ENCODE measurements at regions not wholly inside any gene's neighbourhood (a gene's known extent, or its start where the extent isn't known, plus 50 kb on each side); places are given as distances from the start of the nearest gene placed in this dataset.
A peak's percentile ranks its signal among the peaks of the same experiment; 100 is the strongest.

DNA sequence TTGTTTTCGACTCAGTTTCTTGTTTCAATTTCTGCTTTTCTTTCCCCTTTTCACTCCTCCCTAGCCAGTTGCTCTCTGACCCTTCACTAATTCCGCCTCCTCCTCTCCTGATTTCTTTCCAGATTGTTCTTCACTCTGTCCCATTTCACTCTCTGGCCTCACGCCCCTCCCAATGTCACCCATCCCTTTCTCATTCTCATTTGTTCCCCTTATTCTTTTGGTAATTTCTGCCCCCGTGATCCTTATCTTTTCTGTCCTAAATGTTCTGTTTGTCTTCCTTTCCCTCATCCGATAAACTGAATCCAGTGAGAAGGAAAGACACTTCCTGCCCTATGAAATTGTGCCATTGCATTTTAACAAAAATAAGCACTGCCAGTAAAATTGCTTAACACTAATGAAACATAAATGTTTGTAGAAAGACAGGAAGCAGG lies 94.5 kb upstream of the RASGEF1B start:
- no peak overlapping the region for H3K4me3 ChIP-seq (ENCODE audit: low read depth, low read length)
- no peak for DNase-seq (ENCODE audit: low read depth)

- DNase-seq (ENCODE audit: low read depth), result peak; percentile 4
- no peak overlapping the region for H3K4me3 ChIP-seq (ENCODE audit: low read depth, low read length)
These were observed 93.6 kb upstream of the RASGEF1B start for GRCh38 chr4:81565142-81565870.

GRCh38 chr4:81564025-81564424 lies 92.3 kb upstream of the RASGEF1B start:
- H3K4me3 ChIP-seq (ENCODE audit: low read depth, low read length), result no peak overlapping the region
- DNase-seq (ENCODE audit: low read depth), result no peak

DNA sequence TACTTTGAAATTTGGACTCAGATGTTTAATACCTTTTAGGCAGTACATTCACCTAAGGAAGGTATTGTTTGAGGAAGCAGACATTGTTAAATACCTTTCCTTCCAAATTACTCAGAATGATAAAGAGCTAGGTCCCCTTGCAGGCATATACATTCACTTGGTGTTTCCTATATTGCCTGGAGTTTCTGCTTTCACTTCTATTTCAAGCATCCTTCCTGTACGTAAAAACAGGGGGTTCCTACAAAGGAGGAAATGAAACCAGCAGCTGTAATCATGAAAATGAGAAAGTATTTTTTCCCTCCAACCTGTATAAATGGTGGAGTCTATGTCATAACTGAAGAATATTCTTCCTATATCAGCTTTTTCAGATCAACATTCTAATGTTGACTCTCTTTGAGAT lies 90.4 kb upstream of the RASGEF1B start:
- no peak for DNase-seq (ENCODE audit: low read depth)
- no peak overlapping the region for H3K4me3 ChIP-seq (ENCODE audit: low read depth, low read length)

DNA sequence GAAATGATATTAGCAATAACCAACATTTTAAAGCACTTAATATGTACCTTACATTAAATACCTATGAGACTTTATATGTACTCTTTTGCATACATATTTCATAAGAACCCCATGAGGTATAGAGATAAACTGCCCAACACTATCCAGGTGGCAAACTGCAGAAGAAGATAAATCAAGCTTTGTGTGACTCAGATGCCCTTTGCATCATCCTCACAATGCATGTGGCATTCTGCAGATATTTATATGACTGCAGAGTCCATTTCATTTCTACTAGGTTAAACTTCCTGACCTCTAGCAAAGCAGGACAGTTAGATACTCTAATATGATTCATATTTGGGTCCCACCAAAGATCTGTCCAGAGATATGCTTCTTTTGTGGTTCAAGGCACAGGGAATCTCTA lies 85.6 kb upstream of the RASGEF1B start:
- H3K4me3 ChIP-seq (ENCODE audit: low read depth, low read length), result no peak overlapping the region
- DNase-seq (ENCODE audit: low read depth), result no peak

GRCh38 chr4:81555489-81555888 lies 83.8 kb upstream of the RASGEF1B start:
- no peak overlapping the region for H3K4me3 ChIP-seq (ENCODE audit: low read depth, low read length)
- no peak for DNase-seq (ENCODE audit: low read depth)

- DNase-seq (ENCODE audit: low read depth), result no peak
- H3K4me3 ChIP-seq (ENCODE audit: low read depth, low read length), result no peak overlapping the region
These were observed 80.4 kb upstream of the RASGEF1B start for GRCh38 chr4:81552086-81552485.

GRCh38 chr4:81550388-81550859 lies 78.7 kb upstream of the RASGEF1B start:
- H3K4me3 ChIP-seq (ENCODE audit: low read depth, low read length), result no peak overlapping the region
- DNase-seq (ENCODE audit: low read depth), result no peak

DNA sequence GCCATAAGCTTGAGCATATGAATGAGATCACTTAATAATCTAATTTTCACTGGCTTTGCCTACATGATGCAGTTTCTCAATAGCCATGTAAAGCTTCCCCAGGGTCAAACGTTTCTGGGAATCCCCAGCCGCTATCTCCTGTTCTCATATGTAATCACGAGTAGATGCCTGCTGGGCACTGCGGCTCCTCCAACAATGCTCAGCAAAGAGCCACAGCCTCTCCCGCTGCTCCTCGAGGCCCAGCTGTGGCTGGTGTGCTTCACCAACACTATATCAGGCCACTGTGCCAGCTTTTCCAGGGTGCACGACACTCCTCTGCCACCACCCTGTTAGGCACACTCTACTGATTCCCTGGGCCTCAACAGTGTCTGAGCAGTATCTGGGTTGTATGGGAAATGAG lies 78.3 kb upstream of the RASGEF1B start:
- no peak for DNase-seq (ENCODE audit: low read depth)
- H3K4me3 ChIP-seq (ENCODE audit: low read depth, low read length), result no peak overlapping the region

DNA sequence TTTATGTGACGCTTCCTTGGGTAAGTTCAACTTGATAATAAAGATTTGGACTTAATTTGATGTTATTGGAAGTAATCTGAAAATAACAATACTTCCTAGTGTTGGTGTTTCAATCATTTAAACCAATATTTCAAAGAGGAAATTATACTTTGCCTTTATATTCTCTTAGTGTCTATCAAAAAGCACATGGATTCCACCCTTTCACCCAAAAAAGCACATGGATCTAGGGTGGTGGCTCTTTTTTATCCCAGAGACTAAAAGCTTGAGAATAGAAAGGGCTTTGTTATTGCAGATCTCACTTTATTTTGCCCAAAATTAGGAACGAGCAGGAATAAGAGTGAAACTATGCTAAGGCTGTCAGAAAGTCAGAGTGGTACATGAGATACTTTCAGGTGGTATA lies 75.1 kb upstream of the RASGEF1B start:
- DNase-seq (ENCODE audit: low read depth), result no peak
- H3K4me3 ChIP-seq (ENCODE audit: low read depth, low read length), result no peak overlapping the region

DNA sequence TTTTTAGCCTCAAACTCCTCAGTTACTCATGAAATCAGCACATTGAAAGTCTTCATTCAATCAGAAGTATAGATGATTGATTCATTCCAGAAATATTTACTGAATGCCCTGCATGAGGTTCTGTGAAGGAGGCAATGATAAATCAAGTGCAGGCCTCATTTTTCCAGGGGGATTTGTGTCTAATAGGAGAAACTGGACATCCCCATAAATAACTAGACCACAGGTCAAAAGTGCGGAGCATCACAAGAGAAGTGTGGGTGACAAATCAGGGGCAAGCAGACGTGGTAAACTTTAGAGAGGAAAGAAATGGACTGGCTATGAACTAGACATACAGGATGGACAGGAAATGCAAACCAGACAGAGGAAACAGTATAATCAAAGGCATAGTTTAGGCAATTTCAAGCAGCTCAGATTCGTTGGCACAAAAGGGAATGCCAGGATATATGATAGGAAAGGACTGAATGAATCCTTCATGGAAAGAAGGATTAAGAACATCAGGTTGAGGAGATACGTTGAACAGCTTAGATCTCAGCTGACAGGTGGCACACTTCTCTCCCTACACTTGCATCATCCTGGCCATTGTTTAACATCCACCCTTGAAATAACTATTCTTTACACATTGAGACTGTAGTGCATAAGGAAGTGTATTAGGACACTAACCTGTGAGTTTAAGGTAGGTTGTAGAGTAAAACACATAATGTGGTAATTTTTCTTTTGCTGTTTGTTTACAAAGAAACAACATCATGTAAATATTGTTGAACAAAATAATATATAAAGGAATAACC lies 69.6 kb upstream of the RASGEF1B start:
- DNase-seq (ENCODE audit: low read depth), result no peak
- no peak overlapping the region for H3K4me3 ChIP-seq (ENCODE audit: low read depth, low read length)

DNA sequence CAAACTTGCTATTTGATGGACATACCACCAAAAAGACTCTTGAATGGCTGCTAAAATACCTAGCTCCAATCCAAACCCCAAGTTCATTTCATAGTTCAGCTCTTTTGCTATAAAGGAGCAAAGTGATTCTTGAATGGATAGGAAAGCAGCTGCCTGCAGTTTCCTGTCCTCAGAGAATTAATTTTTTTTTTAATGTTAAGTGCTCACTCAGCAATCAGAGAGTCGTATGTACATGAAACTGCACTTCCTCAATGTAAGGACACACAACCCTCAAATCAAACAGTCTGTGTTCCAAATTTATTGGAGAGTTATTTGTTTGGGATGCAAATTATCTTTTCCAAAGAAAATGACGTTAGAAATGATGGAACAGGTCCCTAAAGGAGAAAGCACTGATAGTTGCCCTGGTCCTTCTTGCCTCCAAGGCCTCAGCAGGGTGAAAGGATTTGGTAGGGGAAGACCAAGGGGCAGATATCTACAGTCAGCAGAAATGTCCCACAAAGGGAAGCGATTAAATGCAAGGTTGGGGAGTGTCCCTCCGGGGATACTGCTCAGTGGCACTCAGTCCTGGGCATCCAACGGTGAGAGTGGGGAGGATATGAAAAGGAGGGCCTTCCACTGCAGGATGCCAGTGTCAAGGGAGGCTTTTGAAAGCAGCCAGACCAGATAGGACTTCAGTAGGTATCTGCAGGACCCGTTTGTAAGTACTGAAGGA lies 67.2 kb upstream of the RASGEF1B start:
- no peak overlapping the region for H3K4me3 ChIP-seq (ENCODE audit: low read depth, low read length)
- no peak for DNase-seq (ENCODE audit: low read depth)

- DNase-seq (ENCODE audit: low read depth), result no peak
- H3K4me3 ChIP-seq (ENCODE audit: low read depth, low read length), result no peak overlapping the region
These were observed 59.7 kb upstream of the RASGEF1B start for GRCh38 chr4:81531410-81531809.

DNA sequence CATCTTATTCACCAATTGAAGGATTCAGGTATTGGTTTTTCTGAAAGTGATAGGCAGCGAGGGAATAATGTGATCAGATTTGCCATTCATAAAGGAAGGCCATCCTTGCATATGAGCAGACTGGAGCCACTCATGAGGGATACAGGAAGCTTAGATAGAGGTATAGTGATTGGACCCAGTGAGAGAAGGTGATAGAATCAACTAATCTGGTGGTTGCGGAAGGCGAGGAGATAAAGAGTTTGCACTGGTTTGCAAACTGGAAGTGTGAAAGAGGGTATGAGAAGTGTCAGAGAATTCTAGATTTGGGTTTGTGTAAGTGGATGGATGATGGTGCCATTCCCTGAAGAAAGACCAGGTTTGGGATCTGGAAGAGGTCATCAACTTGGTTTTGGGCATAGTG lies 57.3 kb upstream of the RASGEF1B start:
- DNase-seq (ENCODE audit: low read depth), result no peak
- no peak overlapping the region for H3K4me3 ChIP-seq (ENCODE audit: low read depth, low read length)

DNA sequence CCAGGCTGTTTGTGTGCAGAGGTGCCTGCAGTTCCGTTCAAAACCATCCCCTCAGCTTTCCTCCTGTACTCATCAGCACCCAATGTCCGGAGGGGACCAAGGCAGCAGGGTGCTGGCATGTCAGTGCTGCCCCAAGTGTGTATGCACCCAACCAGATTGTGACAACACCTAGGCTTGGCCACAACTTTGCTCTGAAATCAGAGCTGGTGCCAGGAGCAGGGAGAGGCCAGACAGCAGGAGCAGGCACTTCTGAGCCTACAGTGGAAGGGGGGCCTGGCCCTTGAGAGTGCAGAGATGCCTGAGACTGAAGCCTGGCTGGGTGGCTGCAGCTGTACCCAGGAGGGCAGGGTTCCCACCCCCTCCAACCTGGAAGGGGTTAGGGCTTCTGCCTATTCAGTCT lies 56.5 kb upstream of the RASGEF1B start:
- H3K4me3 ChIP-seq (ENCODE audit: low read depth, low read length), result no peak overlapping the region
- no peak for DNase-seq (ENCODE audit: low read depth)

- no peak for DNase-seq (ENCODE audit: low read depth)
These were observed 56.0 kb upstream of the RASGEF1B start for GRCh38 chr4:81527709-81528108.

GRCh38 chr4:81527115-81527514 lies 55.4 kb upstream of the RASGEF1B start:
- no peak for DNase-seq (ENCODE audit: low read depth)
- H3K4me3 ChIP-seq (ENCODE audit: low read depth, low read length), result no peak overlapping the region

More at GRCh38 chr4:81527709-81528108, 56.0 kb upstream of the RASGEF1B start:
- H3K4me3 ChIP-seq (ENCODE audit: low read depth, low read length), result no peak overlapping the region

DNA sequence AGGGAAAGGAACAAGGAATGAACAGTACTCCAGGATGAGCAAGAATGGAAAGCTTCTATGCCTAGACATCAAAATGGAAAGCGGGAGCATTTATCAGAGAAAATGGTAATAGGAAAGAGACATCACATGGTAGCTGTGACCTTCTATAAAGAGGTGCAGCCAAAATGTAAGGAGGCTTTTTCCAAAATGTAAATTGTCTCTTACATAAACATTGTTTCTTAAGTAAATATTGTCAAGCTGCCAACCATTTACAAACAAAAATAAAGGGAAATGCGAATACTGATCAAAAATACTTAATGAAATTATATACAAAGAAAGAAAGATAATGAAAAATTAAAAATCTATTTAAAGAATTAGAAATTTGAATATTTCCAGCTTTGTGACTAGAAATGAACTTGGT lies 55.0 kb upstream of the RASGEF1B start:
- H3K4me3 ChIP-seq (ENCODE audit: low read depth, low read length), result no peak overlapping the region
- no peak for DNase-seq (ENCODE audit: low read depth)

DNA sequence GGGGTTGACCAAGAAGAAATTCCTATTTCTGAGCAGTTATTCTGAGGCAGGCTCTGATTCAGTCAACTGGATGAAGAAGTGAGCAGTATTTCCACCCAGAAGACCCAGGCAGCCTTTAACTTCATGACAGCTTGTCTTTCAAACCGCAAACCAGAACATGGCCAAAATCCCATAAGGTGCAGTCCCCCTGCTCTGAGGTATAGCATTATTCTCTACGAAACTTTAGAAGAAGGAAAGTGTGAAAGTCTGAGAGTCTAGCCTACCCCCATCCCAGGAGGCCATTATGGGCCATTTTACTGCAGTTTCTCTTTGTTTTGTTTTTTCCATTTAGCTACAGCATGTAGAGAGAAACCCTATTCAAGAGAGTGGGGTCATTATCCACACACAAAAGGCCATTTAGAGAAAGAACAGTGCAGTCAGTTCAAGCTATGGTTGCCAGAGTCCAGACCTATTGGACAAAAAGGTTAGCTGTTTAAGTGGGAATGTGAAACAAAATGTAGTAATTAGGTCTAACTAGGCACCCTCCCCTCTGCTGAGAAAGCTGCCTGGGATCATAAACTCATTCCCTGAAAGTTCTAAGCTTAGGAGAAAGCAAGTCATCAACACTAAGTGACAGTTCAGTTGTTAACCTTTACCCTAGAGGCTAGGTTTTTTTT lies 52.1 kb upstream of the RASGEF1B start:
- no peak overlapping the region for H3K4me3 ChIP-seq (ENCODE audit: low read depth, low read length)
- DNase-seq (ENCODE audit: low read depth), result no peak

- H3K4me3 ChIP-seq (ENCODE audit: low read depth, low read length), result no peak overlapping the region
- no peak for DNase-seq (ENCODE audit: low read depth)
These were observed 51.0 kb upstream of the RASGEF1B start for GRCh38 chr4:81522711-81523110.

Measured in skeletal muscle cell (primary cell).